SK-N-MC (cell line): ENCODE measurements at regions not wholly inside any gene's neighbourhood (a gene's known extent, or its start where the extent isn't known, plus 50 kb on each side); places are given as distances from the start of the nearest gene placed in this dataset.

Source experiments
- EZH2 ChIP-seq: fragments of 200-600 bp; sonication (generic); IDR thresholded peaks from one replicate; pipeline ENCODE4 v1.6.1; 2017; ENCODE audit warnings: antibody characterized with exemption
- FOXP2 ChIP-seq: optimal IDR thresholded peaks from 2 replicates; pipeline ENCODE3; 2011; ENCODE audit warnings: mild to moderate bottlenecking, moderate library complexity; ENCODE audit not compliant: insufficient read depth; ENCODE audit errors: extremely low read length, control extremely low read depth
- POLR2AphosphoS5 ChIP-seq: IDR thresholded peaks from 2 replicates; pipeline ENCODE4 v1.6.1; 2012; ENCODE audit warnings: mild to moderate bottlenecking, low read depth, low read length, borderline replicate concordance

GRCh38 chr11:25396847-25397246, 900.0 kb downstream of the LUZP2 start:
- no peak for TF ChIP-seq POLR2AphosphoS5
- no peak for TF ChIP-seq EZH2
- no peak for TF ChIP-seq FOXP2
